Fibroblast of lung (primary cell): ENCODE measurements at regions not wholly inside any gene's neighbourhood (a gene's known extent, or its start where the extent isn't known, plus 50 kb on each side); places are given as distances from the start of the nearest gene placed in this dataset.

Experiments
- DNase-seq, 2 donors: peaks; one replicate each; pipeline versions ENCODE4 v3.0.0 to v3.0.0-alpha.2; 2010; ENCODE audit warnings: low read depth in 2 of 2
- H2AFZ ChIP-seq: 2 replicates; pipeline ENCODE4 v1.5.1; 2012; ENCODE audit warnings: low read length, control low read depth, inconsistent platforms
- H3K27ac ChIP-seq: 2 replicates; pipeline ENCODE4 v1.5.1; 2011; ENCODE audit warnings: low read length, control low read depth; ENCODE audit not compliant: insufficient read depth
- H3K27me3 ChIP-seq: 2 replicates; pipeline ENCODE4 v1.5.1; 2011; ENCODE audit warnings: mild to moderate bottlenecking, low read length; ENCODE audit not compliant: control insufficient read depth, insufficient read depth
- H3K36me3 ChIP-seq: 2 replicates; pipeline ENCODE4 v1.5.1; 2011; ENCODE audit warnings: low read length; ENCODE audit not compliant: control insufficient read depth, insufficient read depth
- H3K4me1 ChIP-seq: 2 replicates; pipeline ENCODE4 v1.5.1; 2011; ENCODE audit warnings: low read length; ENCODE audit not compliant: control insufficient read depth, insufficient read depth; ENCODE audit errors: extremely low read depth
- H3K4me2 ChIP-seq: 2 replicates; pipeline ENCODE4 v1.5.1; 2011; ENCODE audit warnings: low read length, control low read depth; ENCODE audit not compliant: insufficient read depth; ENCODE audit errors: extremely low read depth
- H3K4me3 ChIP-seq, 4 experiments: fragments of 200-600 bp in 1 of 4; sonication (generic) in 1 of 4; replicated peaks in 1 of 4; 2 replicates each; pipeline ENCODE4 v1.5.1; 2011 to 2016; ENCODE audit warnings: low read length in 4 of 4, low read depth in 3 of 4, mild to moderate bottlenecking in 3 of 4, control low read depth in 2 of 4, inconsistent platforms in 1 of 4, mixed read lengths in 1 of 4; ENCODE audit not compliant: insufficient read depth in 1 of 4; ENCODE audit errors: control extremely low read depth in 1 of 4
- H3K79me2 ChIP-seq: 2 replicates; pipeline ENCODE4 v1.5.1; 2012; ENCODE audit warnings: mild to moderate bottlenecking, low read length, inconsistent platforms; ENCODE audit not compliant: control insufficient read depth, insufficient read depth
- H3K9ac ChIP-seq: 2 replicates; pipeline ENCODE4 v1.5.1; 2011; ENCODE audit warnings: mild to moderate bottlenecking, low read length, control low read depth; ENCODE audit not compliant: insufficient read depth
- H3K9me3 ChIP-seq: 2 replicates; pipeline ENCODE4 v1.5.1; 2012; ENCODE audit warnings: low read depth, low read length; ENCODE audit not compliant: control insufficient read depth, insufficient read depth
- H4K20me1 ChIP-seq: 2 replicates; pipeline ENCODE4 v1.5.1; 2011; ENCODE audit warnings: low read length; ENCODE audit not compliant: control insufficient read depth, insufficient read depth; ENCODE audit errors: extremely low read depth
- EZH2 ChIP-seq: IDR thresholded peaks from 2 replicates; pipeline ENCODE4 v1.5.1; 2012; ENCODE audit warnings: low read length, control low read depth, mild to moderate bottlenecking; ENCODE audit errors: missing control alignments
- TF ChIP-seq, protein P1 (sequence below), 2 donors: IDR thresholded peaks in 1 of 2; conservative IDR thresholded peaks in 1 of 2; 1 replicate in 1 of 2; 2 replicates in 1 of 2; pipeline ENCODE4 v1.5.1; 2011 to 2012; ENCODE audit warnings: low read length in 2 of 2, control low read depth in 1 of 2, inconsistent platforms in 1 of 2, low read depth in 1 of 2, mild to moderate bottlenecking in 1 of 2

DNA sequence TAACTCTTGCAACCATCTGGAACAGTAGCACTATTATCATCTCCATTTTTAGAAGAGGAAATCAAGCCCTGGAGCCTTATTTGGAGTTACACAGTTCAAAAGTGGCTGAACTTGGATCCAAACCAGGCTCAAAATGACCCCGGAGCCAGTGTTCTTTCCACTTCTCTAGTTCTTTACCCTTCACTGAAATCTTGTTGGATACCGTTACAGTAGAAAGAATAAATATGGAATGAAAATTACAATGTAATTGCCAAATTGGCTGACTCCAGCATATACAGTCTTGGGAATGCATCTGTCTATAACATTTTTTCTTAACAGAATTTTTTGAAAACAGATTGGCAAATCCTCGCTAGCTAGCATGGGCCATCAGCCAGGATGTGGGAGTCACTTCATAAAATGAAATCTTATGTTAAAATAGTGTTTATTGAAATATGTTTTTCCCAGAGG is 261.4 kb downstream of the CTH start:
- DNase-seq: no peak
- H3K4me3 ChIP-seq: no peak overlapping the region

DNA sequence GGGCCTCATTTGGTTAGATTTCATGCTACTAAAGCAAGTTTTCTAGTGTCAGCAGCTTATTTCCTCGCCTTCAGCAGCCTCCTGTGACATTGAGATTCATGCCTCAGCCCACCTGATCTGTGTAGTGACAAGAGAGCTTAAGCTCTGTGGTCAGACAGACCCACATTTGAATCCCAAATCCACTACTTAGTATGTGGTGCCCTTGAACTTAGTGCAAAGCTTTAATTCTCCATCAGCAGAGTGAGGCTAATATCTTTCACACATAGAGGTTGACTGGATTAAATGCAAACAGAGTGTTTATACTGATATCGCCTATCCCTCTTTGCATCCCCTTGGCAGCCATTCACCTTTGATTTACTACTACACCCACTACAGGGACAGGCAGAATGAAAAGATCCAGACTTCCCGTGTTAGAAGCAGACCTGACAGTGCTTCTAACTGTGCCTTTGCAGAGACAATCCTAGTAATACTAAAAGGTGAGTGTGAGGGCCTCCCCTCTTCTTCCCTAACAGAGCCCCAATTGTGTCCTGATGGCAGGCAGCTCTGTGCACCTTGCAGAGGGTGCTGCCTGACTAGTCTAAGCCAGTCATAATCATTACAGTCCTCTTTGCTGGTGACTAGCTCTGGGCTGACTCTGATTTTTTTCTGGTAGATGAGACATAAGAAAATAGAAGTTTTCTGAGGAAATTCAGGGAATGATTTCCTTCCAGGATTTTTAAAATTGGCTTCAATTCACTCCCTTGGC is 264.0 kb downstream of the CTH start:
- H3K4me2 ChIP-seq: no peak overlapping the region
- no peak overlapping the region for H3K27ac ChIP-seq
- H3K79me2 ChIP-seq: no peaks in the 10 kb centered on the region
- no peak overlapping the region for H2AFZ ChIP-seq
- no peak overlapping the region for H3K9ac ChIP-seq
- H3K27me3 ChIP-seq: no peaks in the 10 kb centered on the region
- DNase-seq: no peak
- no peaks in the 10 kb centered on the region for H4K20me1 ChIP-seq
- H3K9me3 ChIP-seq: no peaks in the 10 kb centered on the region
- TF ChIP-seq, protein P1, sequence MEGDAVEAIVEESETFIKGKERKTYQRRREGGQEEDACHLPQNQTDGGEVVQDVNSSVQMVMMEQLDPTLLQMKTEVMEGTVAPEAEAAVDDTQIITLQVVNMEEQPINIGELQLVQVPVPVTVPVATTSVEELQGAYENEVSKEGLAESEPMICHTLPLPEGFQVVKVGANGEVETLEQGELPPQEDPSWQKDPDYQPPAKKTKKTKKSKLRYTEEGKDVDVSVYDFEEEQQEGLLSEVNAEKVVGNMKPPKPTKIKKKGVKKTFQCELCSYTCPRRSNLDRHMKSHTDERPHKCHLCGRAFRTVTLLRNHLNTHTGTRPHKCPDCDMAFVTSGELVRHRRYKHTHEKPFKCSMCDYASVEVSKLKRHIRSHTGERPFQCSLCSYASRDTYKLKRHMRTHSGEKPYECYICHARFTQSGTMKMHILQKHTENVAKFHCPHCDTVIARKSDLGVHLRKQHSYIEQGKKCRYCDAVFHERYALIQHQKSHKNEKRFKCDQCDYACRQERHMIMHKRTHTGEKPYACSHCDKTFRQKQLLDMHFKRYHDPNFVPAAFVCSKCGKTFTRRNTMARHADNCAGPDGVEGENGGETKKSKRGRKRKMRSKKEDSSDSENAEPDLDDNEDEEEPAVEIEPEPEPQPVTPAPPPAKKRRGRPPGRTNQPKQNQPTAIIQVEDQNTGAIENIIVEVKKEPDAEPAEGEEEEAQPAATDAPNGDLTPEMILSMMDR (conservative IDR thresholded peaks at IDR 0.05 in 1 of 2, IDR thresholded peaks at IDR 0.05 in 1 of 2; ENCODE audit: low read depth in 1 of 2, low read length in 2 of 2): no peak
- TF ChIP-seq EZH2: no peak
- no peak overlapping the region for H3K4me3 ChIP-seq
- no peaks in the 10 kb centered on the region for H3K4me1 ChIP-seq
- no peaks in the 10 kb centered on the region for H3K36me3 ChIP-seq

More for the DNA sequence above, 261.4 kb downstream of the CTH start:
- no peak overlapping the region for H2AFZ ChIP-seq
- H3K9ac ChIP-seq: no peak overlapping the region
- H3K36me3 ChIP-seq: no peaks in the 10 kb centered on the region
- TF ChIP-seq, protein P1 (conservative IDR thresholded peaks at IDR 0.05 in 1 of 2, IDR thresholded peaks at IDR 0.05 in 1 of 2; ENCODE audit: low read depth in 1 of 2, low read length in 2 of 2): no peak
- no peak for TF ChIP-seq EZH2
- no peak overlapping the region for H3K4me2 ChIP-seq
- H3K4me1 ChIP-seq: no peaks in the 10 kb centered on the region
- H3K9me3 ChIP-seq: no peaks in the 10 kb centered on the region
- H3K27ac ChIP-seq: no peak overlapping the region
- no peaks in the 10 kb centered on the region for H3K79me2 ChIP-seq
- no peaks in the 10 kb centered on the region for H3K27me3 ChIP-seq
- H4K20me1 ChIP-seq: no peaks in the 10 kb centered on the region

DNA sequence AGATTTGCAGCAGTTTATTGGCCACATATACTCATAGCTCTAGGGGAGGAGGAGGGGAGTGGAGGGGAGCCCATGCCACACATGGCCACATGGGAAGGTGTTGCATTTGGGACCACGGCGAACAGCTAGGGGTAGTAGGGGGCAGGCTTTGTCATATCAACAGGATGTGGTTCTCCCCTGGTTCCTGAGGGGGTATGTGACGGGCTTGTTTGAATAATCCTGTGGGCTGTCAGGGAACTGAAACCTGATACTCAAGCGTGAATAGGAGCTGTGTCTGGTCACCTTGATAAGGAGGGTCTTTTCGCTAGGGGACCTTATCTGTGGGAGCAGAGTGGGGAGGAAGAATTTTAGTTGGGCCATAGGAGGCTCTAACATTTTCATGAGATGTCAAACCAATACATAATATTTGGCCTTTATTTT is 264.7 kb downstream of the CTH start:
- Histone ChIP-seq H3K79me2 (no peaks in the 10 kb centered on the region), H3K4me1 (no peaks in the 10 kb centered on the region), H3K27ac (no peak overlapping the region), H3K27me3 (no peaks in the 10 kb centered on the region), H3K9me3 (no peaks in the 10 kb centered on the region), H3K9ac (no peak overlapping the region), H3K4me2 (no peak overlapping the region), H4K20me1 (no peaks in the 10 kb centered on the region), H3K36me3 (no peaks in the 10 kb centered on the region), H3K4me3 (no peak overlapping the region), H2AFZ (no peak overlapping the region)
- no peak for DNase-seq
- no peak for TF ChIP-seq EZH2
- TF ChIP-seq, protein P1 (conservative IDR thresholded peaks at IDR 0.05 in 1 of 2, IDR thresholded peaks at IDR 0.05 in 1 of 2; ENCODE audit: low read depth in 1 of 2, low read length in 2 of 2): no peak
